Testis (tissue), 2 donors: ENCODE measurements at regions not wholly inside any gene's neighbourhood (a gene's known extent, or its start where the extent isn't known, plus 50 kb on each side); places are given as distances from the start of the nearest gene placed in this dataset.

Source experiments
- POLR2A ChIP-seq: fragments of 450-650 bp; IDR thresholded peaks from one replicate; pipeline ENCODE4 v1.6.1; 2017; ENCODE audit warnings: antibody characterized with exemption, mild to moderate bottlenecking, moderate library complexity
- TF ChIP-seq, protein P1 (sequence below), 3 experiments: fragments of 450-650 bp in 2 of 3; fragments of 200-600 bp in 1 of 3; sonication (generic) in 1 of 3; IDR thresholded peaks; one replicate each; pipeline ENCODE4 v1.5.1; 2016 to 2019; ENCODE audit warnings: antibody characterized with exemption in 3 of 3, mild to moderate bottlenecking in 2 of 3, moderate library complexity in 1 of 3

DNA sequence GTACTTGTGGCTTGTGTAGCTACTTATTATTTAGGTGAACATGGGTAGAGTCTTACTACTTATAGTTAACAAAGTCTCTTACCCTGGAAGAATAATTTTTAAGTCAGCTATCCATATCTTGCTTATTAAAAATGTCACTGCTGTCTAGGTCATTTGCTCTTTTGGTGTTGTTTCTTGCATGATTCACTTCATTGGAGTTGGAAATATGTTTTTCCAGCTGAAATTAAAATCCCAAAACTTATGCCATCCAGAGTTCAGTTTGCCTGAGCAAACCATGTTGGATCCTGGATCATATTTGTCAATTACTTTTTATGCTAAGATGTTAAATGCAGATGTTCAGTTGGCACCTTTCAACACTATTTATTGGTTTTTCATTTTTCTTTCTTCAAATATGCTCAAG, 421.0 kb upstream of the RBMS3 start:
- TF ChIP-seq POLR2A = no peak
- TF ChIP-seq, protein P1, sequence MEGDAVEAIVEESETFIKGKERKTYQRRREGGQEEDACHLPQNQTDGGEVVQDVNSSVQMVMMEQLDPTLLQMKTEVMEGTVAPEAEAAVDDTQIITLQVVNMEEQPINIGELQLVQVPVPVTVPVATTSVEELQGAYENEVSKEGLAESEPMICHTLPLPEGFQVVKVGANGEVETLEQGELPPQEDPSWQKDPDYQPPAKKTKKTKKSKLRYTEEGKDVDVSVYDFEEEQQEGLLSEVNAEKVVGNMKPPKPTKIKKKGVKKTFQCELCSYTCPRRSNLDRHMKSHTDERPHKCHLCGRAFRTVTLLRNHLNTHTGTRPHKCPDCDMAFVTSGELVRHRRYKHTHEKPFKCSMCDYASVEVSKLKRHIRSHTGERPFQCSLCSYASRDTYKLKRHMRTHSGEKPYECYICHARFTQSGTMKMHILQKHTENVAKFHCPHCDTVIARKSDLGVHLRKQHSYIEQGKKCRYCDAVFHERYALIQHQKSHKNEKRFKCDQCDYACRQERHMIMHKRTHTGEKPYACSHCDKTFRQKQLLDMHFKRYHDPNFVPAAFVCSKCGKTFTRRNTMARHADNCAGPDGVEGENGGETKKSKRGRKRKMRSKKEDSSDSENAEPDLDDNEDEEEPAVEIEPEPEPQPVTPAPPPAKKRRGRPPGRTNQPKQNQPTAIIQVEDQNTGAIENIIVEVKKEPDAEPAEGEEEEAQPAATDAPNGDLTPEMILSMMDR (IDR thresholded peaks at IDR 0.05) = no peak
